ENCODE measurements at regions not wholly inside any gene's neighbourhood (a gene's known extent, or its start where the extent isn't known, plus 50 kb on each side); places are given as distances from the start of the nearest gene placed in this dataset.

DNA sequence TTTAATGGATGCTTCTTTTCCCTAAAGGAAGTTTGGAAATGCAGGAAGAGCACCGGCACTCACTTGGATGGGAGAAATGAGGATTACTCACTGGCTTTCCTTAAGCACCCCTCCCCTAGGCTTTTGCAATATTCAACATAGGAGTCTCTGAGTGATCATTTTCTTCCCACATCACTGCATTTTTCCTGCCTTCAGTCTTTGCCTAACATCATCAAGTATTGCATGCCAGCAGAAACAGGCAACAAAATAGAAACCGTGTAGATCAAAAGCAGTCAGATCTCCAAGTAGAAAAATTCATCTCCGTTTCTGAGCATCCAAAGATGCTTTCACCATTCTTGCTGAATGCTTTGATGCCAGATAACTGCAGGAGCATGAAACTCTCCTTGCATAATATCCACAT, 119.9 kb downstream of the ADCYAP1R1 start:
- no peak for DNase-seq

DNA sequence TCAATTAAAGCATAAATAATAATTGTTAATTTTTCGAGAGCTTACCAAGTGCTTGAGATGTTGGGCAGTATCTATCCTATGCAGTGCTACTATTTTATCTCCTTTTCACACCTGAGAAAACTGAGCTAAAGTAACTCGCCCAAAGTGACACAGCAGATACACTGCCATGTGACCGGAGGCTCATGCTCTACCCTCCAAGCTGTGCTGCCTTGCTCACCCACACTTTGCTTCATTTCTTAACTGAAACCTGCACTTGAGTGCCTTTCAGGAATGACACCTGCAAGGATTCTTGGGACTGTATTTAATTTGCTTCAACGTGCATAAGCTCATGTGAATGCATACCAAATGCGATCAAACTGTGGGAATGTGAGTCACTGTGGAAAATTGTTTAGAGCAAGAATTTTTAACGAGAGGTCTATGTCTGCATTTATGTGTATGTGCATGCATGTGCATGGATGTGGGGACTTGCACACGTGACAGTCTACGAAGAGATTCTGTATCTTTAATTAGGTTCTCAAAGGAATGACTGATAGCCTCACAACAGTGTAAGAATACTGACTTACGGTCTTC, 119.2 kb downstream of the ADCYAP1R1 start:
- no peak for DNase-seq
